ENCODE measurements at regions not wholly inside any gene's neighbourhood (a gene's known extent, or its start where the extent isn't known, plus 50 kb on each side); places are given as distances from the start of the nearest gene placed in this dataset.
A peak's percentile ranks its signal among the peaks of the same experiment; 100 is the strongest.
"Not testable (repeated sequence)": the region's sequence is repeated elsewhere in the genome, so short reads cannot be mapped to it uniquely, and the experiment has no call there.

DNA sequence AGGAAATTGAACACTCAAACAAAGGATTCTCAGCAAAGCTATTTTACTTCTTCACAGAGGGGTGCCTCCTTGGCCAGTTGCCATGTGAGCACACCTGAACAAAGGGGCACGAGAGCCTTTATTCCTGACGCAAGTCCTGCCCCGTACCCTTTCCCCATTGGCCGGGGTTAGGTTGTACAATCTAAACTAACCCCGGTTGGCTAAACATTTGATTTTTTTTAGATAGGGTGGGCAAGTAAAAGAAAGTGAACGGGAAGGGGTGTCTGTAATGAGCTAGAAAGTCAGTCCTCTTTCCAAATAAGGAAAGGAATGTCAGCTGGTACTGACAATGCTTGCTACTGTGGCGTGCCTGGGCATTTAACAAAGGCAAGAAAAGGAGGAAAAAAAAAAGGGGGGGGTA lies 135.5 kb upstream of the CDKN3 start:
- DNase-seq: no peak

DNA sequence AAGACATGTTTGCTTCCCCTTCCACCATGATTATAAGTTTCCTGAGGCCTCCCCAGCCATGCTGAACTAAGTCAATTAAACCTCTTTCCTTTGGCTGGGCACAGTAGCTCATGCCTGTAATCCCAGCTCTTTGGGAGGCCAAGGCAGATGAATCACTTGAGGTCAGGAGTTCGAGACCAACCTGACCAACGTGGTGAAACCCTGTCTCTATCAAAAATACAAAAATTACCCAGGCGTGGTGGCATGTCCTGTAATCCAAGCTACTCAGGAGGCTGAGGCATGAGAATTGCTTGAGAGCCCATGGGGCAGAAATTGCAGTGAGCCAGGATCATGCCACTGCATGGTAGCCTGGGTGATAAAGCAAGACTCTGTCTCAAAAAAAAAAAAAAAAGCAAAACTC lies 130.2 kb upstream of the CDKN3 start:
- DNase-seq: not testable (repeated sequence)

DNA sequence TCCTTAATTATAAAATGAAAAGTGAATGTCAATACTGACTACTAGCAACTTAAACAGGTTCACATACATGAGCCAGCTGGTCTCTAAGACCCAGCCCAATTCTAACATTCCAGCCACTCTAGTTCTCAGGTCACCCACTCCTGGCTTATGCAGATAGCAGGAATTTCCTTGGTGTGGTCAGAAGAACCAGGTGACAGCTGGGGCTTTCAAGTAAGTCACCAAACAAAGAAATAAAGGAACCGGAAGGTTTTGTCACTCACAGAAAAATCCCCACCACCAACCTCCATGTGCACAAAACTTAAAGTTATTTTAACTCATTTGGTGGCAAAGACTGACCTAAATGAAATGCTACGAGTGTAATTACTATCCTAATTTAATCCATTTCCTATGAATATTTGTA lies 129.6 kb upstream of the CDKN3 start:
- DNase-seq: peak; percentile 1

DNA sequence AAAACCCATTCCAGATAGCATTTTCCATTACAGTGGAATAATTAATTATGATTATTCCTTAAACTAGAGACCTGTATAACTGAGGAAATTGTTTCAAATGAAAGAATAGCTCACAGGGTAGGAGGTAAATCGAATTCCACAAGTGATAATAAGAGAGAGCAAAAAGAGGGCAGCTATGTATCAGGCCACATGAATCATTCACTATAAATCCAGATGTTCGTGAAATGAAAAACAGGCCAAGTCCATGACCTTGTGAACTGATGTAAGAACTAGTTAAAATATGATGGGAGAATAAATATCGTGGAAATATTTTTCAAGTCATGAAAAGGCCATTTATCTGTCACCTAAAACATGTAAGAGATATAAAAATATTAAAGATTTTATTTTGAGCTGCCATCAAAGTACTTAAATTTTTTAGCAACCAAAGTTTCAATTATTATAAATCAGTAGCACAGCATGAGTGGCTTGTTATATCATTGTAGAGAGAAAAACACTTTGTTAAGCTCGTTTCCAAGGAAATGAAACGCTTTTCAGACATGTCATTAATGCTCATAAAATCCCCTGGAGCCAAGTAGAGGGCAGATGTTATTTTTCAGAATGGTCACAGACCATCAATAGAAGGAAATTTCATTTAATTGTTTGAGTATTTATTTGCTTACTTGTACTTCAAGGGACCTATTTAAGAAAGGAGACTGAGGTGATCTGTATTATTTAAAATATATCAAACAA lies 120.6 kb upstream of the CDKN3 start:
- DNase-seq: no peak

DNA sequence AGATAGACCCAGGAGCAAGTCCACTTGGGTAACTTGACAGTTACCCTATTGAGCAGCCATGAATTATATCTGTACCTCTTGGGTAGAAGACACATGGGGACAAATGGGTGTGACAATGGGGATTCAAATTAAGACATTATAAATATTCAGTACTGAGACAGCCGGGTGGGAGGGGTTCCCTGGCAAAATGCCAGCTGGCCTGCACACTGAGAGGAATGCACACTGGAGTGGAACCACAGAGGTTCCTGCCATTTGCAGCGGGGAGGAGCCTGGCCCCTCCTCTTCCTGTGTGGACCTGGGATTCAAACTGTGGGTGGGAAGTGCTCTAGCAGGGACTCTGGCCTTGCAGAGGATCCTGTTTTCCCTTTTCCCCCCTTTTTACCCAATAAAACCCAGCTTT lies 118.7 kb upstream of the CDKN3 start:
- DNase-seq: no peak

DNA sequence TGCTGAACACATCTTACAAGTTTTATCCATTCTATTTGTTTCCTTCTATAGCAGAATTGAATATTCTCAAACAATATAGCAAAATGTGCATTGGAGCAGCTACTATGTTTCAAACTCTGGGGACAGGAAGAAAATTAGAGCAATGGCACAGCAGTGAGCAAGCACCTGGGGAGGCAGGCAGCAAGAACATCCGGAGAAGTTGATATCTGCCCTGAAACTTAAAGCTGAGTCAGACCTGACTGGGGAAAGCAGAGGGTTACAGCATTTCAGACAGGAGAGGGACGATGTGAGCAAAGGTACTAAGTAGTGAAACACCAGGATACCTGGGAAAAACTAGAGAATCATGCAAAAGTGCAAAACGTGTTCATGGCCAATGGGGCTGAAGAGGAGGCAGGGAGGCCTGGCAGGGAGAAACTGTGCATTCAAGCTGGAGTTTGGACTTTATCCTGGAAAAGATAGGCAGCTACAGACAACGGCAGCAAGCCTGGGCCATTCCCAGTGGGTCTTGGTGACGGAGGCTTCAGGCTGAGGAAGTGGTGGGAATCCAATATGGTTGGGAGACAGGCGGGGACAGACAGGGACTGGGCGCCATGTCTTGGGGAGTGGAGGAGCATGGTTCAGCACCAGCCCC lies 118.0 kb upstream of the CDKN3 start:
- DNase-seq: no peak

DNA sequence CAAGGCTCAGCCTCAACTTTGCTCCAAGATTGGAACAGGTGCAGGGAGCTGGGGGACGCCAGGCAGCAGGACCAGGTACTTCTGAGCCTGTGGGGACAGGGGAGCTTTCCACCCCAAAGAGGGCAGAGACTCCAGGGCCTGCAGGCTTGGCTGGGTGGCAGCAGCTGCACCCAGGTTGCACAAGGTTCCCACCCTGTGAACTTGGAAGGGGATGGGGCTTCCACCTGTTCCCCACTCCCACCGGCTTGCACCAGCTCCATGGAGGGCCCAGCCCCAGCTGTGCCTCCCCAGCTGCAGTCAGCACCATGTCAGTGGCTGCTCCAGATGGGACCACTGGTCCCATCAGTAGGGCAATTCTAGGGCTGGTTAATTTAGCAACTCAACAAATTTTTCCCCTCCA lies 114.0 kb upstream of the CDKN3 start:
- no peak for DNase-seq

DNA sequence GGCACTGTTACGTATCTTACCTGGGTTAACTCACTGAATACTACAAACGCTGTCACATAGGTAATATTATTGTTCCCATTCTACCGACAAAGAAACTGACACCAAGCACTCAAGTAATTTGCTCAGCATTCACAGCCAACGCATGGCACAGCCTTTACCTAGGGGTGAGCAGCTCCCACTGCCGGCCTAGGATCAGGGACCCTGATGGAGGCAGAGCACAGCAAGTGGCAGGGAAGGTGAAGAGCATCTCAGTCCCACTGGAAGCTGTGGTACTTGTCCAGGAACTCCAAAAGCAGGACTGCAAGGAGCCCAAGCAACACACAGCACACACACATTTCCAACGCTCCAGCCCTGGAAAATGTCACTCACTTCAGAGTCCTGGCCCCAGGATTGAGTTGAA lies 111.8 kb upstream of the CDKN3 start:
- DNase-seq: no peak

DNA sequence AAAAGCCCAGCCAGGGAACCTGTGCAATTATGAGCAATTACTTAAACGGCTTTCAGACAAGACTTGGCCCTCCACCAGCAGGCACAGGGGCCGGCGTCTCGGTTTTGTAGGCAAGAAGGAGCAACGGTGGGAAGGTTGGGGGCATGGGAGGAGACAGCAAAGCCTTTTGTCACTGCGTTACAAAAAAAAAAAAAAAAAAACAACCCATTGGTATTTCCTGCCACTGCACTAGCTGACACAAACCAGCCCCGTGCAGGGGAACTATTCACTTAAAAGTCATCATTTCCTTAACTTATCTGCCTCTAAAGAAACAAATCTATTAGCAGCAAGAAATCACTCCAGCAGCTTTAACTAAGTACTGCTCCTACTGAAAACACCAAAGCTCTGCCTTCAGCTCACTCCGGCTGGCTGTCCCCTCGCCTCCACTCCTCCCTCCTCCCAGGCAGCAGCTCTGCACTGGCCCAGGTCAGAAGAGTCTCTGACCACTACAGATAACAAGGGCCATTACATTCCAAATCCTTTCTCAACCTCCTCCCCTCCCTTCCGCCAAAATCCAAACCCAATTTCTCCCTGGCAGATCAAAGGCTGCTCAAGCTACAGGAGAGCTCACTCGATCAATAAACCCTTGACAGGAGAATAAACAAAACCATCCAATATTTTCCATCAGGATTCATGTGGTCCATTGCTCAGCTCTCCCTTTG lies 105.2 kb upstream of the CDKN3 start:
- no peak for DNase-seq

DNA sequence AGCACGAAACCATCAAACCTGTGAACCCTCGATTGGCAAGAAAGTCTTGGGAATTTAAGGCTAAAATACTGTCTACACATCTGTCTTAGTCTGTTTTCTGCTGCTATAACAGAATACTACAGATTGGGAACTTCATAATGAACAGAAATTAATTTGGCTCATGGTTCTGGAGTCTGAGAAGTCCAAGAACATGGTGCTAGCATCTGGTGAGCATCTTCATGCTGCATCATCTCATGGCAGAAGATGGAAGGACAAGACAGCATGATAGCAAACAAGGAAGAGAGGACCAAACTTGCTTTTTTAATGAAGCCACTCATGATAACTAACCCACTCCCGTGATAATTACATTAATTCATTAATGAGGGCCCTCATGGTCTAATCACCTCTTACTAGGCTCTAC lies 102.0 kb upstream of the CDKN3 start:
- DNase-seq: no peak

DNA sequence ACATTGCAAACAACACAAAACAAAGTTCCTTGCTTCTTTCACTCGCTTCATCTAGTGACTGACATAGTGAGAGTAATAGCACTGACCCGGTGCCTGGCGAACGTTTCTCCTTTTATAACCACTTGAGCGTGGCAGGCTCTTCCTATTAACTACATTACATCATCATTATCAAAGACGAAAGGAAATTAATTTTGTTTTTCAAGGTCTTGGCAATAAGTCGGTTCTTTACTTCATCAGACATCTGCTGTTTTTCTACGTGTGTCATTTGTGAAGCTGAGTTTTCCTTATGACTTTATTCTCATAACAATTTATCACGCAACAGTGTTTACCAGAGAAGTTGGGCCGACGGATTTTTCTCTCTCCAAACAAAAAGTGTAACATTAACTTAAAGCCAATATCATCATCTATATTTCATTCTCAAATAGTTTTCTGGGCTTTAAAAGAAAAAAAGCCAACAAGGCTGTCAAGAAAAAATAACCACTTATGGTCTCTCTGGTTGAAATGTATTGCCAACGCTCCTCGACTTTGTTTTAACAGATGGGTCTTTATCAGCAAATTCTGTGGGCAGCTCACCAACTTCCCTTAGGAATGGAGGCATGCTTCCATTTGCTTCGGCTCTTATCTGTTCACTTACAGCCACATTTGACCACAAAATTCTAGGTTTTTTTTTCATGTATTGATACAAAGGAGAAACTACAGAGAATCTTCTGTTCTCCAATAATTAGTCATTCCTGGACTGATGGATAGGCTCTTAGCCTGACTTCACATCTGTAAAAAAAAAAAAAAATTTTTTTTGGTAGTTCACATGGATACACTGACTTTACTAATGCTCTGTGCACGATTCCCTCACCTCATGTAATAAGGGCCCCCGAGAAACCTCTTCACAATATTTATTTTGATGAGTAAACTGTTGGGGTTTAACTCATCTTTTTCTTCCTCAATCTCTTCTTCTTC lies 97.1 kb upstream of the CDKN3 start:
- no peak for DNase-seq

DNA sequence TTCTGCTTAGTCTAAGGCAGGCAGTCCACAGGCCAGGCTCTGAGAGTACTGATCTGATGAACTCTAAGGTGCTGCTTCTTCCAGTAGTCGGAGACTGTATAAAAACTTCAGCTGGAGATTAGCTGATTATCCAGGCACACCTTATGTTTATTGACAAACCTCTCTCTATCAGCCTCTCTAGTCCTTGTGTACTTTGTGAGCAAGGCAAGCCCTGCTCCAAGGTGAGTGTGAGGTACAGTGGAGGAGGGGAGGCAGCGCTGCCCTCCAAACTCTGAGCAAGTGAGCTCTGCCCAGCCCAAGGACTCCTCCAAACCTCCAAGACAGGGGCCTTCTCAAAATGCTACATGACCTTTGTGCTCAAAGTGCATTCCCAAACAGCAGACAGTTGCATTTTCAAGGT lies 95.9 kb upstream of the CDKN3 start:
- no peak for DNase-seq

DNA sequence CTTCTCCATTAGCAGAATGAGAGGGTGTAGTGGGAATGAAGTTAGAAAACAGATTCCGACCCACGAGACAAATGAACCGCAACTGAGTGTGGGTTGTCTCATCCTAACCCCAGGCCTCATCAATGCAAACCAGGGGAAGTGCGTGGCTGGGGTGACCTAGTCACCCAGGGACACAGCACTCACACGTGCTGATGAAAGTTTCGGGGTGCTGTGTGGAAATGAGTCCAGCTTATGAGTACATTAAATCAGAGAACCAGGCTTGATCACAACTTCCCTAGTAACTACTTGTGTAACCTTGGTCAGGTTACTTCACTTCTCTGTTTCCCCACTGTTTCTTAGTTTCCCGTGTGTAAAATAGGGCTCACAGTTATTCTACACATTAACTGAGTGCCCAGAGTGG lies 95.4 kb upstream of the CDKN3 start:
- no peak for DNase-seq

DNA sequence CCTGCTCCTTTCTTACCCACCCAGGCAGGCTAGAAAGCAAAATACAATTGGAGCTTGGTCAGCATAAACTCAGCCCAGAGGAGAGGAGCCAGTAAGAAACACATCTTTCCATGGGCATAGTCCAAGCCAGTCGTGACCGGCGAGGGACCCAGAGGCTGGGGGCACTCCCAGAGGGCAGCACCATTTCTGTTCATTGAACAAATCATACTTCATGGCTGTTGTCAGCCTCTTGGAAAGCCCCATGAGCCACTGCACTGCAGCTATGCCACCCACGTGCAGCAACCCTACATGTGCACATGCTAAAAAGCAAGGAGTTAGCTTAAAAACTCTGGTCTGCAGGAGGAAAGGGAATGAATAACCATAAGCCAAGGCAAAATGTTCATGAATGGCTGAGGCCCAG lies 90.0 kb upstream of the CDKN3 start:
- DNase-seq: no peak

DNA sequence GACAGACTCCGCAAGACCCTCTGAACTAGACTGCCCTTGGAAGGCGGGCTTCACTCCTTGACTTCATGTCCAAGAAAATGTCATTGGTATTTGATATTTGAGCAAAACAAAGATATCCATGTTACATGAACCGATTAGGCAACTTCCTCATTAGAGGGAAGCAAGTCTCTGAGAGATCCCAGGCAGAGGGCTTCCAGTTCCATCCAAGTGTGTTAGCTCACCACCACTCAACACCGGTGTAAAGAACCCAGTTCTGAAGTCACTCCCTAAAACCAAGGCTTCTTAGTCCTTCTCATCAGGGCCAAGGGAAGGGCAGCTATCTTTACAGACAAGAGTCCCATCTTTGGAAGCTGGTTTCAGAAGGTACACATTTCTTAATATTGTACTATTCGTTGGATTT lies 87.2 kb upstream of the CDKN3 start:
- DNase-seq: no peak

DNA sequence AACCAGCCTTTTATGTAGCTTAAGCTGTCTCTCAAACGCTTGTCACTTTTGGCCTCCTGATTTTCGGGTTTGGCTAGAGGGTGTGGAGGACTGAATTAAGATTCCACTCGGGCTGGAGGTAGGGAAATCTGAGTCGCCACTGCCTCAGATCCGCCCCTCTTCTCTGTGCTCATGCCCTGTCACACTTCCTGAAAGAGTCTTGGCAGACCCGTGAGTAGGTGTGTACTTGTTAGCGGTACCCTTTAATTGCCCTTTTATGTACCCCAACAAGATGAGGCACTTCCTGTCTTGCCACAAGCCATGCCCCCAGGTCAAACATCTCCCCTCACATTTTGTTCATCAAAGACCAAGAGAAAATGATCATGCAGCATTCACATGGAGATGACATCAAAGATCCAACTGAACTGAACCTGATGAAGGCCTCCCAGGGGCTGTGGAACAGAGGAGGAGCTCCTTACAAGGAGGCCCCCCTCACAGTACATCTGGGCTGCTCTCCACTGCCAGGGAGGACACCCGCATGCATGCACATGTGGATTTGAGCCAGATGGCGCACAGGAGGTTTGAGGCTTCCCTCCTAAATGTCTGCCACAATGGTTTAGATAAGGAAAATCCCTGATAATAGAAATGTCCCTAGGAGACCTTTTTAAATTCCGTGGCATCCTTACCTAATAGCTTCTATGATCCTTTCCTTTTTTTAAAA lies 86.5 kb upstream of the CDKN3 start:
- no peak for DNase-seq

DNA sequence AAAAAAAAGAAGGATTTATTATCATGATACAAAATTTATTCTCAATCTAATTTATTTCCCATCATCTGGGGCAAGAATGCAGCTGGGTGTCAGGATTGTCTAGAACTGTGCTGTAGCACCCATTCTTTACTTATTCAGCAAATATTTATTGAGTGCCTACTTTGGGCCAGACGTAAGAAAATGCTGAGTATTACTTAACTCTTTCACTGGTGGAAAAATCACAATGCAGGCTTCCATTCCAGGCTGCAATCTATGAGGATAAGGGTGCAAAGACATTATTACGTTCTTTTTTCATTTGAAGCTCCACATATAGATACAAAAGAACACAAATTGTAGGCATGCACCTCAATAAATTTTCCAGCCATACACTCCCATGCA lies 86.0 kb upstream of the CDKN3 start:
- no peak for DNase-seq

DNA sequence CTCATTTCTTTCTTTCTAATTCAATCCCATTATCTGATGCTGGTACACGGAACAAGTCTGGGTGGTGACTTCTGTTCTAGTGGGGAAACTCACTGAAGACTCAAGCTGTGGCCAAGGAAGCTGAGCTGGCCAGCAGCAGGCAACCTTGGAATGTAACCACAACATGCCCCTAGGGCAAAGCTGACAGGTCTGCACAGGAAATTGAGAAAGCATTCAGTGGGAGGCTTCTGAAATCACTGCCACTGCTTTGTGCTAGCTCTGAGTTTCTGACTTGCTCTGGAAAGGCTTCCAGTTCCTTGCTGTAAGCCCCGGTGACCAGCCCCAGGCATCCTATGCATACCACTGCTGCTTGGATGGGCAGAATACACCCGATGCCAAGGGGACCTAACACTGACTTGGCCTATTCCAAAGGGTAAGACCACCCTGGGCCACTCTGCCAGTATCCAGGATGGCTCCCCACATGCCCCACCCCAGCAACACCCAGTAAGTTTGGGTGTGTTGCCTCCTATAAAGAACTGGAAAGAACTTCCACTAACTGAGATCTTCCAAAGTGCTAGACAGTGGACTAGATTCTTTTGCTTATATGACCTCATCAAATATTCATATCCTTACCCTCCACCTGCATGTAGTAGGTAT lies 84.5 kb upstream of the CDKN3 start:
- no peak for DNase-seq

DNA sequence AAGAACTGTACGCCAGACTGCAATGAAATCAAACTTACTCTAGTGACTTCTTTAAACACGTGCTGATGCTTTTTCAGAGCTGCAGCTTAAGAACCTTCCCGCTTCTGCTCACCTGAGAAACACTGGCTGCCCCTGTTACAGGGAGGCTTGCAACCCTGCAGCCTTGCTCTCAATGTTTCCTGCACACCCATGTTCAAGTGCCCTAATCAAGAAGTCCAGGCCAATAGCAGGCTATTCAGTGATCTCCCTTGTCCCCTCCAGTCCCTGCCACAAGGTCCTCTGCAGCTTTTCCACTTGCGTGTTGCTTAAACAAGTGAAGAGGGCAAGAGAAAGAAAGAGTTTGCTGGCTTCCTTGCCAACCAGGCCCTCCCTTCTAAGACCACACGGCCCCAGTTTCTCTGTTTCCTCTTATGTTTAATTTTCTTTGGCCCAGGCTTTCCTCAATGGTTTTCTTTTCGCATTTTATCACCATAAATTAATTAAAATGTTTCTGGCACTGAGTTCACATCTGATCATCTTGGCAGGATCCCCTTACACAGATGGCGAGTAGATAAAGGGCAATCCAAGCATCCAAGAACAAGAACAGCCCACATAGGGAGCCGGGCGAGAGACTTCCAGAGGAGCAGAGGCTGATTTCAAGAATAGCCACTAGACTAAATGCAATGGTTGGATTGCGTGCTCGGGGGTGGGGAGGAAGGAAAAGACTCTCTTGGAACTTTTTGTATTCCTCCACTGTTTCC lies 82.3 kb upstream of the CDKN3 start:
- no peak for DNase-seq

DNA sequence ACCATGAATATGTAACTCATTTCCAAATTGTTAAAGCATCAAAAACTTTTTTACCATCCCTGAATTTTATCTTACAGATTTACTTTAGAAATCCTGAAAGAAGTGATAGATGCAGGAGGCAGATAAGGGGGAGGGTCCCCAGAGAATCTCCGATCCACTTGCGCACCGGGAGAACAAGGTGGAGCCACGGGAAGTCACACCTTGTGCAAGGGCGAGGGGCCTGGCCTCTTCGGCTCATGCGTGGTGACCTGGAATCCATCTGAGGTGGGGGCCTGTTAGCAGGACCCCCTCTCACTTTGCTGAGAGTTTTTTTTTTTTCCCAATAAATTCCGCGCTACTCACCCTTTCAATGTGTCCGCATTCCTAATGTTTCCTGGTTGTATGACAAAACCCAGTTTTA lies 80.2 kb upstream of the CDKN3 start:
- DNase-seq: no peak

DNA sequence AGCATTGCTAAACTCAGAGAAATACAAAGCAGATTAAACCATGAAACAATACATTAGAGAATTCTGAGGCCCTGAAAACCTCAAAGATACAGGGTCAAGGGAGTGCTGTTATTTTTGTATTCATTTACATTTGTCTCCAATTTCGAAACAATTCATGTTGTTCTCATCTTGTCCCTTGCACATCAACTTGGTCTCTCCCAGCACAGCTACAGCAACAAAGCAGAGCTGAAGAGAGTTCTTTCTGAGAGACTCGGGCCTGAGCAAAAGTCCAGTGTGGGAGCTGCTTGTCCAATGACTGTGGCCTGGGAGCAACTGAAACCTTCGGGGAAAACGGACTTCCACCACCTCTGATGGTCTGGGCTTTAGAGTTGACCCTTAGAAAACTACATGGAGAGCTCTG lies 79.4 kb upstream of the CDKN3 start:
- no peak for DNase-seq
